Astrocyte of the cerebellum (primary cell): ENCODE measurements at regions not wholly inside any gene's neighbourhood (a gene's known extent, or its start where the extent isn't known, plus 50 kb on each side); places are given as distances from the start of the nearest gene placed in this dataset.

Source experiments
- DNase-seq: peaks from one replicate; pipeline ENCODE4 v3.0.0-alpha.2; 2011; ENCODE audit warnings: low read depth
- H3K4me3 ChIP-seq: 2 replicates; pipeline ENCODE4 v1.5.1; 2011; ENCODE audit warnings: mild to moderate bottlenecking, low read depth, low read length, moderate library complexity
- CTCF ChIP-seq: IDR thresholded peaks from 2 replicates; pipeline ENCODE4 v1.5.1; 2012; ENCODE audit warnings: low read length, low read depth, moderate library complexity, mild to moderate bottlenecking; ENCODE audit errors: missing control alignments
- in situ Hi-C: cut with HindIII; loops from 2 replicates; pipeline ENCODE4 v1.10.0; 2017; ENCODE audit warnings: low sequenced_read_pairs

GRCh38 chr18:24941174-24941951, 410.6 kb downstream of the ZNF521 start:
- in situ Hi-C loops: no loop called here
- no peak for DNase-seq
- no peak overlapping the region for H3K4me3 ChIP-seq

GRCh38 chr18:24942144-24942543, 409.8 kb downstream of the ZNF521 start:
- in situ Hi-C loops: no loop called here
- no peak overlapping the region for H3K4me3 ChIP-seq
- TF ChIP-seq CTCF: no peak
- DNase-seq: no peak

More at GRCh38 chr18:24941174-24941951, 410.6 kb downstream of the ZNF521 start:
- TF ChIP-seq CTCF: no peak

- DNase-seq: no peak
- in situ Hi-C loops: no loop called here
- TF ChIP-seq CTCF: no peak
- H3K4me3 ChIP-seq: no peak overlapping the region
These were observed 404.3 kb downstream of the ZNF521 start for GRCh38 chr18:24947521-24948305.

- H3K4me3 ChIP-seq: no peak overlapping the region
- TF ChIP-seq CTCF: no peak
- no peak for DNase-seq
- in situ Hi-C loops: no loop called here
These were observed 402.1 kb downstream of the ZNF521 start for GRCh38 chr18:24949908-24950307.

- in situ Hi-C loops: no loop called here
- TF ChIP-seq CTCF: no peak
- DNase-seq: no peak
- no peak overlapping the region for H3K4me3 ChIP-seq
These were observed 397.6 kb downstream of the ZNF521 start for GRCh38 chr18:24954341-24954740.

- H3K4me3 ChIP-seq: no peak overlapping the region
- TF ChIP-seq CTCF: no peak
- in situ Hi-C loops: no loop called here
- DNase-seq: no peak
These were observed 394.0 kb downstream of the ZNF521 start for GRCh38 chr18:24958001-24958400.
